Gastrocnemius medialis (tissue), 4 donors: ENCODE measurements at regions not wholly inside any gene's neighbourhood (a gene's known extent, or its start where the extent isn't known, plus 50 kb on each side); places are given as distances from the start of the nearest gene placed in this dataset.
"Not testable (repeated sequence)": the region's sequence is repeated elsewhere in the genome, so short reads cannot be mapped to it uniquely, and the experiment has no call there.

Experiments used
- POLR2A ChIP-seq, 2 donors: fragments of 450-650 bp; IDR thresholded peaks; one replicate each; pipeline ENCODE4 v1.6.1; 2017; ENCODE audit warnings: antibody characterized with exemption in 2 of 2, mild to moderate bottlenecking in 2 of 2, moderate library complexity in 2 of 2
- TF ChIP-seq, protein P1 (sequence below), 5 experiments: fragments of 450-650 bp in 3 of 5; fragments of 200-600 bp in 2 of 5; sonication (generic) in 2 of 5; IDR thresholded peaks in 4 of 5; conservative IDR thresholded peaks in 1 of 5; 1 replicate in 4 of 5; 2 replicates in 1 of 5; pipeline ENCODE4 v1.5.1; 2016 to 2019; ENCODE audit warnings: antibody characterized with exemption in 5 of 5, mild to moderate bottlenecking in 3 of 5, moderate library complexity in 3 of 5

DNA sequence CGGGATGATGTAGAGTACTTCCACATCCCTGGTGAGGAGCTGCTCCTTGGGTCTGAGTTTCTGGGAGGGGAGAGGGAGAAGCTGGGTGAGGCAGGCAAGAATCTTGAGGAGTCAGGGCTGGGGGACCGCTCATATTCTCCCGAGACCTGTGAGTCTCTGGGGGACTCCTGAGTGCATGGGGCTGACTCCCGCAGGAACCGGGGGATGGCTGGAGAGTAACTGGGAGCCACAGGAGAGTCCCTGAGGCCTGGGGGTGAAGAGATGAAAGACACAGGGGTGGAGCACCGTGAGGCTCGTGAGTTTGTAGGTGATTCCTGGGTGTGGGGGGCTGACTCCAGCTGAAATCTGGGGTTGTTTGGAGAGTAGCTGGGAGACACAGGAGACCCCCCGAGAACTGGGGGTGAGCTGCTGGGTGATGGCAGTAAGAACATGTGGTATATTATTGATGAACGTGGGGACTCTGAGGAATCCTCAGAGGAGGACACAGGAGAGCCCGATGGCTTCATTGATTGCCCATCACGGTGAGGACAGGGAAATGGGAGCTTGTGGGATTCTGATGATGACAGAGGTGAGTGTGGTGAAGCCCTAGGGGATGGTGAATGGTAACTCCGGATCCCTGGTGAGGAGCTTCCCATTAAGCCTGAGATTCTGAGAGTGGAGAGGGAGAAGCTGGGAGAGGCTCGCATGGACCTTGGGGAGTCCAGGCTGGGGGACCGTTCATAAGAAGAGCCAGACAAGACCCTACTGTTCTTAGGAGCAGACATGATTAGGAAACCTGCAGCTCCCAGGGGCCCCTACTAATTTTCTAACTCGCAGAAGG lies 301.1 kb downstream of the CWH43 start:
- TF ChIP-seq, protein P1, sequence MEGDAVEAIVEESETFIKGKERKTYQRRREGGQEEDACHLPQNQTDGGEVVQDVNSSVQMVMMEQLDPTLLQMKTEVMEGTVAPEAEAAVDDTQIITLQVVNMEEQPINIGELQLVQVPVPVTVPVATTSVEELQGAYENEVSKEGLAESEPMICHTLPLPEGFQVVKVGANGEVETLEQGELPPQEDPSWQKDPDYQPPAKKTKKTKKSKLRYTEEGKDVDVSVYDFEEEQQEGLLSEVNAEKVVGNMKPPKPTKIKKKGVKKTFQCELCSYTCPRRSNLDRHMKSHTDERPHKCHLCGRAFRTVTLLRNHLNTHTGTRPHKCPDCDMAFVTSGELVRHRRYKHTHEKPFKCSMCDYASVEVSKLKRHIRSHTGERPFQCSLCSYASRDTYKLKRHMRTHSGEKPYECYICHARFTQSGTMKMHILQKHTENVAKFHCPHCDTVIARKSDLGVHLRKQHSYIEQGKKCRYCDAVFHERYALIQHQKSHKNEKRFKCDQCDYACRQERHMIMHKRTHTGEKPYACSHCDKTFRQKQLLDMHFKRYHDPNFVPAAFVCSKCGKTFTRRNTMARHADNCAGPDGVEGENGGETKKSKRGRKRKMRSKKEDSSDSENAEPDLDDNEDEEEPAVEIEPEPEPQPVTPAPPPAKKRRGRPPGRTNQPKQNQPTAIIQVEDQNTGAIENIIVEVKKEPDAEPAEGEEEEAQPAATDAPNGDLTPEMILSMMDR (IDR thresholded peaks at IDR 0.05 in 4 of 5, conservative IDR thresholded peaks at IDR 0.05 in 1 of 5): not testable (repeated sequence)
- not testable (repeated sequence) for TF ChIP-seq POLR2A (IDR thresholded peaks at IDR 0.05)
